ENCODE measurements at regions not wholly inside any gene's neighbourhood (a gene's known extent, or its start where the extent isn't known, plus 50 kb on each side); places are given as distances from the start of the nearest gene placed in this dataset.
A peak's percentile ranks its signal among the peaks of the same experiment; 100 is the strongest.
"Not testable (repeated sequence)": the region's sequence is repeated elsewhere in the genome, so short reads cannot be mapped to it uniquely, and the experiment has no call there.

DNA sequence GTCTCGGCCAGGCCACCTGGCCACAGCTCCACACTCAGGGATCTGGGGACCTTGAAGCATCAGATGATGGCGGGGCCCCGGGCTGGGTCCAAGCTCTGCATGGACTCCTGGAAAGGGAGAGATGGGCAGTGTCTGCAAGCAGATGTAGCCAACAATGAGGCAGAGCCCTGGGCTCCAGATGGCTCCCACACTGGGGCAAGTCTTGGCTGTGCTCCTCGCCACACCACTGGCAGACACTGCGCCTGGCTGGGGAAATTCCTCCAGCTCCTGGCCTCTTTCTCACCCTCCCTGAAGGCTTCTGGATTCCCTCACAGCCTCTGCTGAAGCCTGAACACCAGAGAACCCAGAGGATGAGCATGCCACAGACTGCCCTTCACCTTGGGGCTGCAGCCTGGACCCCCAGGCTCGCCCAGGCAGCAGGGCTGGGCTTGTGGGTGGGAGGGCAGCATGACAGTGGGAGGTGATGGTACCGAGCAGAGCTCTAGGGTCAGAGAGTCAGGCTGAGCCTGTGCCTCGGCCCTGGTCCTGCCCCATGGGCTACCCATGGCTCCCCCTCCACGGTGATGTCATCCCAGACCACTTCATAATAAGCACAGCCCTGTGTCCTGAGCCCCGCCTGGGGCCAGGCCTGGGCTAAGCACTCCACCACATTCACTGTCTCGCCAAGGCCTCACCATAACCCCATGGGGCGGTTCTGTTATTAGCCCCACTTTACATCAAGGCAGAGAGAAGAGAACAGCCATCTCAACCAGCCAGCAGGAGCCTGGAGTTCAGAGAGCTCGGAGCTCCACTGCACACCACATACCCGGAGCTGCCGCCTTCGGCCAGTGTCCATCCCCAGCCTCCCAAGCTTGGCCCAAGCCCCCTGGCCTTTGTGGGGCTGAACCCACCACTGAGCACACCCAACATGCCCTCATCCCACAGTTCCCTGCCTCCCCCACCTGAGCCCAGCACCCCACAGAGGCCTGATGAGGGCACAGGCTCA, 62.2 kb upstream of the ADAMTS2 start:
- DNase-seq = peak; percentile 44

DNA sequence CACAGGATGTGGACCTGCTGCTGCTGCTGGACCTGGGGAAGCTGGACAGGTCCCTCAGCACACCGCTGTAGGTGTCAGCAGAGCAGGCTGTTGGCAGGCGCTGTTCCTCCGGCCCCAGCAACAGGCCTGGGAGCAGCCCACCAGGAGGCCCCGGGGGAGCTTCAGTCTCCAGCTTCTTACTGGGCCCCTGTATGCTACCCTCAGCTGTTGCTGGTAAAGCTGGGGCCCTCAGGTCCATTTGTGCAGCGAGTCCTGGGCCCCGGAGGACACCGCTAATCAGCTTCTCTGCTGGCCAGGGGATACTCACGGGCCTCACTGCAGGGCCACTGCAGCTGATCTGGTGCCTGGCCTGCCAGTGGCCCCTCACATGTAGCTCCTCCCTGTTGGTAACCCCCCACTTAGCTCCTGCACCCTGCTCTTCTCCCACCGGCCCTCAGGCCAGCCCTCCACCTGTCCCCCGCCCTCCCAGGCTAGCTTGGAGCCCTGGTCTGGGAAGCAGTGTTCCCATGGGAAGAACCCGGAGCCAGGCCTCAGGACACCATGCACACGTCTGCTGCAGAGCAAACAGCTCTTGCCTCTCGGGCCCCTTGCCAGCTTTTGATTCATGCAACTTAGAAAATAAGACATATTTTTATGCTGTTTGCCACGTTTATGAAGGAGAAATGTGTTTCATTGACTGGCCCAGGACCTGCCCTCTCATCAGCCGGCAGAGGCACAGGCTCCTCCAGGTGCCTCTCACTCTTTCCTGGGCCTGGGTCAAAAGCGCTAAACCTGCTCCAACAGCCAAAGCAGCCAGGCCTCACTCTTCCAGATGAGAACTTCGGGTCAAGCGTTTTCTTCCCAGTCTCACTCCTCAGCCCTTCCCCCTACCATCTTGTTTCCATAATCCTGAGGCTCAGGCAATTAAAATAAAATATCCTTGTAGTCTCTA, 61.0 kb upstream of the ADAMTS2 start:
- DNase-seq = peak; percentile 47

DNA sequence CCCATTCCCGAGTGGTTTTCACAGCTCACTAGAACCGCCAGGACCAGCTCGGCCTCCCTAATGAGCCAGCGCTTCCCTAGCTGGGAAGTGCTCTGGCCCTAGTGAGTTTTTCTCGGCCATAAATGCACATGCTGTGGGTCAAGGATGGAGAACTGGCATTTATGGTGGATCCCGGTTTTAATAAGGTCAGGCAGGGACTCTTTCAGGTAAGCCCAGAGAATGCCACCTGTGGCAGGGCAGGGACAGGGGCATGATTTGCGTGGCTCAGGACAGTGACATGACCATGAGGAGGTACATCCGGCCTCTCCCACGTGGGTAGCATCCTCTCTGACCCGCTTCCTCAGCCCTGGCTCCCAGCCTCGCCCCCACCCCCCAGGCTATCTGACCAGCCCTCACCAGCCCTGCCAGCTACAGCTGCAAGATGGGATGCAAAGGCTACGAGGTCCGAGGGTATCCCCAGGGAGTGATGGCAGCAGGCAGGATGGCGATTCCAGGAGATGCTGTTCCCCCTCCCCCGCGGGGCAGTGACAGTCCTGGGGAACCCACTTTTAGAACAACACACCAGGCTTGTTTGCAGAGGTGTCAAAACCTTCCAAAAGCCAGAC, 60.3 kb upstream of the ADAMTS2 start:
- no peak for DNase-seq

DNA sequence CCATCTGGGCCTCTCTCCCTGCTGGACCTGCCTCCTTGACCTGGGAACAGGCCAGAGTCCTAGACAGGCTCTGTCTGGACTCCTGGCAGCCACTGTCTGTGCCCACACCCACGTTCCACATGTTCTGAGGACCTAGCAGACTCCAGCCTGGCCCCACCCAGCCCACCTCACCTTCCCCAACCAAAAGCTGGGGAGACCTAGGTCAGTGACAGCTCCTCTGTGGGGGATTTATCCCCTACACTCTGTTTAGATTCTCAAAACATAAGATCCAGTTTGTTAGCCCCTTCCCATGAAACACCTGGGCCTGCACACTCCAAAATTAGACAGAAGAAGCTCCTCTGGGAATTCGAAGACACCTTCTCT, 59.8 kb upstream of the ADAMTS2 start:
- DNase-seq = no peak

DNA sequence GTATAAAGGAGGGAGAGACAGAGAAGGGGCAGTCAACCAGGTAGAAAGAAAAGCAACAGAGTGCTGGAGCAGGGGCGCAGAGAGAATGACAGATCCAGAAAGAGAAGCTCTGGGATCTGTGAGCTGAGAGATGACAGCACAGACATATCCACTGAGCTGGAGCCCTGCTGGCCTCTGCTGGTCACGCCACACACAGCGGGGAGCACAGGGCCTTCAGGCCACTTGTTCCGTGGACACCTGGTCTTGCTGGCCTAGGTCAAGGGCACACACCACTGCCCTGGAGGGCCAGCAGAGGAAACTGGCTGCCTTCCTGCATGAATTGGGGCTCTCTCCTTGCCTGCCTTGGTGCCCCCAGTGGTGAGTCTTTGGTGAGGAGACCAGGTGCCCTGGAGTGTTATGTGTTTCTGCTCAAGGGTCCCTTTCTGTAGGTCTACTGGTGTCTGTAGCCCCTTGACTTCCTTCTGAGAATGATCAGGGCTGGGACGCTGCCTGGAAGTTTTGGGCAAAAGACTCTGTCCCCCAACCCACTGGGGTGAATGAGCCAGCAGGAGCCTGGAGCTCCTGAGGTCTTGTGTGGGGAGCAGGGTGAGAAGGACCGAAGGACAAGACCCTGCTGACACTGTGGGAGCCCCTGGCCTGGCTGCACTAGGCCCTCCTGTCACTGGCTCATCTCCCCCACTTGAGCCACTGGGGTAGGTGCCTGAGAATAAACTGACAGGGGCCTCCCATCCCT, 59.2 kb upstream of the ADAMTS2 start:
- DNase-seq = peak; percentile 45

DNA sequence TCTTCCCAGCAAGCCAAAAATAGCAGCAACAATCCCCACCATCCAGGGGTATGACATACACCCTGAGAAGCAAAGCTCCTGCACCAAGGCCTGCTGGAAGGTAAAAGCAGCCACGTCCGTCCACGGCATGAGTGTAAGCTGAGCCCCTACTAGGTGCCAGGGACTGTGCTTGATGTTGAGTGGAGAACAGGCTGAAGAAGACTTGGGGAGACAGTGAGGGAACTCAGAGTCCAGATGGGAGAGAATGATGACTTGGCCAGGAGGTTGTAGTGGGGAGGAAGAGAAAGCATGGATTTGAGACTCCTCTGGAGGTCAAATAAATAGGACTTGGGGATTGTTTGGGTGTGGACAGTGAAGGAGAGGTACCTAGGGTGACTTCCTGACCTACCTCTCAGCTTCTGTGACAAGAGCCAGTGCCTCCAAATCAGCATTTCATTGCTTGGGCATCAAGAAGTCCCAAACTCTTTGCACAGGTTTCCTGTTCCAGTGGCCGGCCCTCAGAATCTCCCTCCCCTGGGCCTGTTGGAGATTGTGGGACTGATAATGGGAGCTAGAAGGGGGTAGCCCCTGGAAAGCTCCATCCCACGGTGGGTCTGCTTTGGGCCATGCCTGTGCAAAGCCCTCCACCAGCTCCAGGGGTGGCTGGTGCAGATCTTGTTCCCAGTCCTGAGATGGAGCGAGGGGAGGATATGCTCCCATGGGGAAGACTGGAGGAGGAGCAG, 58.3 kb upstream of the ADAMTS2 start:
- DNase-seq = no peak

DNA sequence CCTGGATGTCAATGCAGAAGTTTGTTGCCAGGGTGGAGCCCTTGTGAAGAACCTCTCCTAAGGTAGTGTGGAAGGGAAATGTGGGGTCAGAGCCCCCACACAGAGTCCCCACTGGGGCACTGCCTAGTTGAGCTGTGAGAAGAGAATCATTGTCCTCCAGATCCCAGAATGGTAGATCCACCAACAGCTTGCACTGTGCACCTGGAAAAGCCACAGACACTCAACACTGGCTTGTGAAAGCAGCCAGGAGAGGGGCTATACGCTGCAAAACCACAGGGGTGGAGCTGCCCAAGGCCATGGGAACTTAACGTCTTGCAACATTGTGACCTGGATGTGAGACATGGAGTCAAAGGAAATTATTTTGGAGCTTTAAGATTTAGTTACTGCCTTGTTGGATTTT, 55.2 kb upstream of the ADAMTS2 start:
- not testable (repeated sequence) for DNase-seq

DNA sequence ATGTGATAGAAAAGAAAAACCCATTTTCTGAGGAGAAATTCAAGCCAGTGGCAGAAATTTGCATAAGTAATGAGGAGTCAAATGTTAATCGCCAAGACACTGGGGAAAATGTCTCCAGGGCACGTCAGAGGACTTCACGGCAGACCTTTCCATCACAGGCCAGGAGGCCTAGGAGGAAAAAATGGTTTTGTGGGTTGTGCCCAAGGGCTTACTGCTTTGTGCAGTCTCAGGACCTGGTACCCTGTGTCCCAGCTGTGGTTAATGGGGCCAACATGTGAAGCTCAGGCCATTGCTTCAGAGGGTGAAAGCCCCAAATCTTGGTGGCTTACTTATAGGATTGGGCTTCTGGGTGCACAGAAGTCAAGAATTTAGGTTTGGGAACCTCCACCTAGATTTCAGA, 54.8 kb upstream of the ADAMTS2 start:
- no peak for DNase-seq

DNA sequence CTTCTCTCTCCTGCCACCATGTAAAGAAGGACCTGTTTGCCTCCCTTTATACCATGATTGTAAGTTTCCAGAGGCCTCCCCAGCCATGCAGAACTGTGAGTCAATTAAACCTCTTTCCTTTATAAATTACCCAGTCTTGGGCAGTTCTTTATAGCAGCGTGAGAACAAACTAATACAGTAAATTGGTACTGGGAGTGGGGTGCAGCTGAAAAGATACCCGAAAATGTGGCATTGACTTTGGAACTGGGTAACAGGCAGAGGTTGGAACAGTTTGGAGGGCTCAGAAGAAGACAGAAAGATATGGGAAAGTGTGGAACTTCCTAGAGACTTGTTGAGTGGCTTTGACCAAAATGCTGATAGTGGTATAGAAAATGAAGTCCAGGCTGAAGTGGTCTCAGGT, 54.1 kb upstream of the ADAMTS2 start:
- not testable (repeated sequence) for DNase-seq

DNA sequence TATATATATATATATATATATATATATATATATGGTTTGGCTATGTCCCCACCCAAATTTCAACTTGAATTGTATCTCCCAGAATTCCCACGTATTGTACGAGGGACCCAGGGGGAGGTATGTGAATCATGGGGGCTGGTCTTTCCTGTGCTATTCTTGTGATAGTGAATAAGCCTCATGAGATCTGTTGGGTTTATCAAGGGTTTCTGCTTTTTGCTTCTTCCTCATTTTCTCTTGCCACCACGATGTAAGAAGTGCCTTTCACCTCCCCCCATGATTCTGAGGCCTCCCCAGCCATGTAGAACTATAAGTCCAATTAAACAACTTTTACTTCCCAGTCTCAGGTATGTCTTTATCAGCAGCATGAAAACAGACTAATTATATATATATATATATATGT, 52.3 kb upstream of the ADAMTS2 start:
- no peak for DNase-seq

All from fibroblast of skin of scalp (primary cell).